SKM-1 (cell line): ENCODE measurements at regions not wholly inside any gene's neighbourhood (a gene's known extent, or its start where the extent isn't known, plus 50 kb on each side); places are given as distances from the start of the nearest gene placed in this dataset.

Experiments used
- DNase-seq: peaks from one replicate; lab custom pipeline; 2025; ENCODE audit not compliant: unreplicated experiment; lab: John Stamatoyannopoulos, UW

DNA sequence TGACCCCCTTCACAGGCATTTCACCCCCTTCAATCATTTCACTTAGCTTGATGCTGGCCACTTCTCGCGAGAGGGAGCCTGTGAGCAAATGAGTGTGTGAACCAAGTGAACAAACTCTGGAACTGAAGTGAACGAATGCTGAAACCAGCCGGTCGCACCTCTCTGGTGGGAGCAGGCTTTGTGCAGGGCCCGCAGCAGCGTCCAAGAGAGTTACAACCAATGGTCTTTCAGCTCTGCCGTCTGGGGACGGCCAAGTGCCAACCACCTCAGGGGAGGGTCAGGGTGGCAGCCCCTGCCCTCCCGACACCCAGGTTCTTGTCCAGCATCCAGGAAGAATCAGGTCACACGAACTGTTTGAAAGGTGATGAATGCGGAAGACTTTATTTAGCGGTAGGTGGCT, 764.0 kb downstream of the SUCLG1 start:
- DNase-seq, result no peak

GRCh38 chr2:83689402-83689801, 769.7 kb downstream of the SUCLG1 start:
- DNase-seq, result no peak

DNA sequence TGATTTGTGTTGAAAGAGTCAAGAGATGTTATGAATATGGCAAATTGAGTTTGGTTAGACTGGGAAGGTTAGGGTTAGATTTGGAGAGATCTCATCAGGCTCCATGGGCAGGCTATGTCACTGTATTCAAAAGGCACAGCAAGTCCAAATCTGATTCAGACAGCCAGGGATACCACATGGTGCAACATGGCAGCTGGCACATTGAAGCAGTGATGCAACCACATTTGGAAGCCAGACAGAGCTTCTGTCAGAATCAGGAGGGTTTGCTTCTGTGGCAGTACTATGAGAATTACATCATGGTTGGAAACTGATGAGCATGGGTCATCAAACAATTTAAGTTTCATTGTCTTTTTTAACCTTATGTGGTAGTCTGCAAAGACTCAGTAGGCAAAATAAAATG, 772.2 kb downstream of the SUCLG1 start:
- no peak for DNase-seq

DNA sequence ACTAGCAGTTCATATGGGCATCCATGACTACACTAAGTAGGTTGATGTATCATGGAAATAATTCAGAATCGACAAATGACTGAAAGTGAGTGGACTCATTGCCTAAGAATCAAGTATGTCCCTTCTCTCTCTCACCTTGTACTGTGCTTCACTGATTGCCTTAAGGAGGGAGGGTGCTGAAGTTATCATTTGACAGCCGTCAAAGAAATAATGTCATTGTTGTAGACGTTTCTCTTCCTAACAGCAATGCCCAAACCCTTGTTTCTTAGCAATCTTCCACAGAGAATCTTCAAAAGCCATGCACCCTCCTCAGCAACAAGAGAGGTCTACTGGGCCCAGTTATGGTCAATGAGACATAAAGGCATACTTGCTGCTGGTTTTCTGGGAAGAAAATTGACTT, 785.0 kb downstream of the SUCLG1 start:
- DNase-seq, result no peak

DNA sequence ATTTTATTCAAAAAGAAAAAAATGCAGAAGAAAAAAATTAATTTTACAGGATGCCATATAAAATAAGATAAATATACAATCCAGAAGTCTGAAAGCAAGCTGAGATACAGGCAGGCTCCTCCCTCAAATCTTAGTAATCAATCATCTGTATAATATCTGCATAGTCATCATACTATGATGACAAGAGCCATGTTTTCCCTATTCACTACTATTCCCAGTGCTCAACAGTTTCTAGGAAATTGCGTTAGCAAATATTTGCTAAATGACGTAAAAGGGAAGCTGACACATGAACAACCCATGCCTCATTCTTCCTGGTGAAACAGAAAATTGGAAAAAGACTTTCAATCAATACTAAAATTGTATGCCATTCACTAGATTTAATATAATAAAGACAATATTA, 793.2 kb downstream of the SUCLG1 start:
- no peak for DNase-seq

DNA sequence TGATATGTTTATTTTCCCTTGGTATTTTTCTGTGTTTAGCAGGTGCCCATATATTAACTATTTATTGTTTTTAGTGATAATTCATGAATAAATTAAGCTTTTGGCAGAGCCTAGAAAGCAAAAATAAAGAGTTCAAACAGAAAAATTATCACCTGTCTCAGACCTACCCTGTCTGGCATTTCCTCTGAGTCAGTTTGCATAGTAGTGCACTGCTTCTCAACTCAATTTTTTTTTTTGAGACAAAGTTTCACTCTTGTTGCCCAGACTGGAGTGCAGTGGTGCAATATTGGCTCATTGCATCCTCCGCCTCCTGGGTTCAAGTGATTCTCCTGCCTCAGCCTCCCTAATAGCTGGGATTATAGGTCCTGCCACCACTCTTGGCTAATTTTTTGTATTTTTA, 793.9 kb downstream of the SUCLG1 start:
- DNase-seq, result no peak

DNA sequence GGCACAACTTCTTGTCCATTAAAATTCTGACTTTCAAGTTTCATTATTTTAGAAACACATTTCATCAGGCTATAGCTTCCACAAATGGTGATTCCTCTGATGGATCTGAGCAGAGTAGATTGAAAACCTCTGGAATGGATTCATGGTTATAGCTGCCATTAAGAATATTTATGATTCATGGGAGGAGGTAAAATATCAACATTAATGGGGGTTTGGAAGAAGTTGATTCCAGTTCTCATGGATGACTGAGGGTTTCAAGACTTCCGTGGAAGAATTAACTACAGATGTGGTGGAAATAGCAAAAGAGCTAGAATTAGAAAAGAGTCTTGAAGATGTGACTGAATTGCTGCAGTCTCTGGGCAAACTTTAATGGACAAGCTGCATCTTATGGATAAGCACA, 797.4 kb downstream of the SUCLG1 start:
- no peak for DNase-seq

DNA sequence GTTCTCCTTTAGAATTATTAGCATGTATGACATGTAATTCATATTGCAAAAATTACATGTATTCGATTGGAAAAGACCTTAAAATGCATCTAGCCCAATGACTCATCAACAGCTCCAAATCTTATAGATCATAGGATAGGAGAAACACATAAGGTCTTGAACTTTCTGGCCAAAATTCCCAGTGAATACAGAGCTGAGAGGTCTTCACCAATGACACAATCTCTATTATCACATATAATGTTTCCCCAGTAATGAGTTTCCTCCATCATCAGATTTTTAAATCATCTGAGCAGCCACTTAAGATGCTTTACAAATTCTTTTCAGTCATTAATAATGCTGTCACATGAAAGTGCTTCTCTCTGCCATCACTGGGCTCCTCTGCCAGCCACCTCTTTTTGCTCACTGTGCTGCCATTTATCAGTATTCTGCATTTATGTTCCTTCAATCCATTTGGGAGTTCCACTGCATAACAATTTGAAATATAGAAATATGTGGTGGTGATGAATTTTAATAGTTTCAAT, 804.9 kb downstream of the SUCLG1 start:
- DNase-seq, result no peak

DNA sequence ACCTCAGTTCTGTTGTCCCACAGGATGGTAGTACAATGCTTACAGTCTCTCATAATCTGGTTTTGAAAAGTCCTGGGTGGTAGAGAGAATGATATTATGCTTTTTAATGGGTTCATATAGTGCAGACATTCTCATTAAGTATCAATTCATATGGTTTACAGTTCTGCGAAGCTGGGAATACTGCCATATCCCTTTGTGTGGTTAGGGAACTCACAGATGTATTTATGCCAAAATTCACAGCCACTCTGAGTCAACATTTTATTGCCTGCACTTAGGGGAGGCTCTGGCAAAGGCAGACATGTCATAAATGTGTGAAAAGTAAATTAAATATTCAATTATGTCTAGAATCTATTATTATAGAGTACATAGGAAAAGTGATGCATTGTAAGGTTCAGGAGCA, 808.2 kb downstream of the SUCLG1 start:
- no peak for DNase-seq

- DNase-seq, result no peak
Measured at GRCh38 chr2:83650161-83650560, 808.9 kb downstream of the SUCLG1 start.

DNA sequence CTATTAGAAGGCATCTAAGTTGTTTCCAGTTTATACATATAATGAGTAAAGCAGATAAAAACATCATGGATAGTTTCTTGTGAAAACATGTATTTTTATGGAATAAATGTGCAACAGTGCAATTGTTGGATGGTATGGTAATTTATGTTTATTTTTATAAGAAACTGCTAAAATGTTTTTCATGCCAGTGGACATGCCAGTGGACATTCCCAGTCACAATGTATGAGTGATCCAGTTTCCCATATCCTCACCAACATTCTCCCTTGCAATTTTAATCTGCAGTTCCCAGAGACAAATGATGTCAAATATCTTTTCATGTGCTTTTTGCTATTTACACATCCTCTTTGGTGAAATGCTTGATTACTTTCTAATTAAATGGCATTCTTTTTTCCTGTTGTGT, 818.6 kb downstream of the SUCLG1 start:
- DNase-seq, result no peak

DNA sequence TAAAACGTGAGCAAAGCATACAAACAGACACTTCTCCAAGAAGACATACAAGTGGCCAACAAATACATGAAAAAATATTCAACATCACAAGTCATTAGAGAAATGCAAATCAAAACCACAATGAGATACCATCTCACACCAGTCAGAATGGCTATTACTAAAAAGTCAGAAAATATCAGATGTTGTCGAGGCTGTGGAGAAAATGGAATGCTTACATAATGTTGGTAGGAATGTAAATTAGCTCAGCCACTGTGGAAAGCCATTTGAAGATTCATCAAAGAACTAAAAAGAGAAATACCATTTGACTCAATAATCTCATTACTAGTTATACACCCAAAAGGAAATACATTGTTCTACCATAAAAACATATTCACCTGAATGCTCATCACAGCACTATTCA, 825.7 kb downstream of the SUCLG1 start:
- DNase-seq, result no peak

GRCh38 chr2:83630351-83630750, 828.7 kb downstream of the SUCLG1 start:
- no peak for DNase-seq

- DNase-seq, result no peak
Measured at GRCh38 chr2:83615511-83615910, 843.6 kb downstream of the SUCLG1 start.

- DNase-seq, result no peak
Measured at GRCh38 chr2:83613178-83613577, 845.9 kb downstream of the SUCLG1 start.

- DNase-seq, result no peak
Measured at GRCh38 chr2:83602753-83603152, 856.3 kb downstream of the SUCLG1 start.

GRCh38 chr2:83596592-83597282, 862.3 kb downstream of the SUCLG1 start:
- no peak for DNase-seq

DNA sequence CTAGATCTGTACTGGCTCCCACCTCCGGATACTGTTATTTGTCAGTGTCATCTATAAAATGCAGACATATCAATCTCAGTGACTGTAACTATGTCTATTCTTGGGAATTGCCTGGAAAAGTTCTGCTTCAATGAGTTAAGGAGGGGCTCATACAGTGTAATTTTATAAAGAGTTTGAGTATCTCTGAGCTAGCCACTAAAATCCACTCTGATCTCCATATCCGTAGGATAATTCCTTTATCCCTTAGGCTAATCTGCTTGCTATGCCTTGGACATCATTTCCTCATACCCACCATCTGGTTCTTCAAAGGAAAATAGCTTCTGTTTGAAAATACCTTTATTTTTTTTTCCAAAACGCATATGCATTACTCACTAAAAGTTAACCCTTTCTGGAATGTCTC, 863.2 kb downstream of the SUCLG1 start:
- no peak for DNase-seq

DNA sequence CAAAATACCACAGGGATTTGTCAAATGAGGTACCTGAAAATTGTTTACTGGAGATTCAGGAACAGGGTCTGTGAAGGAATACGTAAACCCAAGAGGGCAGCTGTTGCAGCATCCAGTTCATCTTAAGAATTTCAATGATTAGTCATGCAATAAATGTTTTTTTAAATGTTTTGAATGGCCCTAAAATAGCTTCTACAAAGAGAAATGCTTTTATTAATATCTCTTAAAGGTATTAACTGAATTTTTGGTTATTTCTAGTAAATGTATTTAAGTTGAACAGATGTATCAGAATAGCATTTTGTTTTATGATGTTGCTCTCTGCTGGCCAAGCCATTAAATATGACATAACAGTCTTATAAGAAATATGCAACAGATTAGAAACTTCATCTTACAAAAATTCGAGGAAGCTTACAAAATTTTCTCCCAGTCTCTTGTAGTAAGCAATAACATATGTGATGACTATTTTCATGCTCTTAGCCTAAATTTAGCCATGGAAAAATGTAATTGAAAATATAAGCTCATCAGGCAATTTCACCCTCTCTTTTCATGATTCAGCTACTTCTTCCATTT, 863.9 kb downstream of the SUCLG1 start:
- no peak for DNase-seq

GRCh38 chr2:83594241-83595120, 864.6 kb downstream of the SUCLG1 start:
- DNase-seq, result no peak

- no peak for DNase-seq
Measured at GRCh38 chr2:83587309-83587708, 871.8 kb downstream of the SUCLG1 start.

DNA sequence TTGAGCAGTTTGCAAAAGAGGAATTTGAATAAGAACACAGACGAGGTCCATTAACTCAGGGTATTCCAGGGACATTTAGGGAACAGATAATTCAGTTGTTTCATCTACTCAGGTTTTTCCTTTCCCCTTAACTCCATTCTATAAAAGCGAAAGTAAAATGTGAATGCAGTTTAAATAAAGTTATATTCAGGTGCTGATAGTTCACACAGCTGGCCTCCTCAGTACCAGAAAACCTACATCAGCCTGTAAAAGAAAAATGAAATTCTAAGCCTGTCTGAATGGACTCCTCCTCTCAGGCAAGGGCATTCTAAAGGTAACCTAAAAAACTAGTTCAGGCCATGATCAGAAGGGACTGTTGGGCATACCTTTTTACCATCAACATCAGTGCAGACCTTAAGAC, 873.8 kb downstream of the SUCLG1 start:
- DNase-seq, result no peak
